ENCODE measurements at regions not wholly inside any gene's neighbourhood (a gene's known extent, or its start where the extent isn't known, plus 50 kb on each side); places are given as distances from the start of the nearest gene placed in this dataset.

DNA sequence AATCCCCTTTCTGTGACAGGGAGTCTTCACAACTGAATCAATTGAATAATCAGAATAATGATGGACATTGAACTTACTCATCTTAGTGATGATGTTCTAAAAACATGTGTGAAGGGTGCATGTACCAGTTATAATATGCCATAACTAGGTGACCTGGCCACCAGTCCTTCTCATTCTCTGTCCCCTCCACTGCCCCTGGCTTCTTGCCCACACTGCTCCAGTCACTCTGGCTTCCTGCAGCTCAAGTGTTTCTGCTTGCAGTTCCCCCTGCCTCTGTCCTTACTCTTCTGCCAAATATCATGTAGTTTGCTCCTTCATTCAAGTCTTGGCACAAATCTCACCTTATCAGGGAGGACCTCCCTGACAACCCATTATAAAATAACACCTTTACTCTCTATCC, 168.1 kb upstream of the SLC7A11 start:
- no peak for DNase-seq
- Mint-ChIP-seq H3K4me1 (ENCODE audit: low read depth, unreplicated experiment) (peaks cover 19% of the 10 kb centered on the region), H3K4me3 (ENCODE audit: low read depth, unreplicated experiment) (no peak overlapping the region), H3K36me3 (ENCODE audit: insufficient read depth, unreplicated experiment) (no peaks in the 10 kb centered on the region), H3K27me3 (ENCODE audit: unreplicated experiment) (no peaks in the 10 kb centered on the region), H3K27ac (ENCODE audit: unreplicated experiment) (no peak overlapping the region), H3K9me3 (ENCODE audit: low read depth, unreplicated experiment) (no peaks in the 10 kb centered on the region)
- intact Hi-C loops (cut with micrococcal nuclease; ENCODE audit: unreplicated experiment): no loop called here
- TF ChIP-seq CTCF (IDR thresholded peaks at IDR 0.05; ENCODE audit: unreplicated experiment): no peak
- CTCF ChIA-PET: no interaction called here
- no TSS peak for BruUV-seq (replicated peaks)

- Mint-ChIP-seq H3K4me3 (ENCODE audit: low read depth, unreplicated experiment) (no peak overlapping the region), H3K27me3 (ENCODE audit: unreplicated experiment) (no peaks in the 10 kb centered on the region), H3K4me1 (ENCODE audit: low read depth, unreplicated experiment) (peaks cover 21% of the 10 kb centered on the region), H3K9me3 (ENCODE audit: low read depth, unreplicated experiment) (no peaks in the 10 kb centered on the region), H3K36me3 (ENCODE audit: insufficient read depth, unreplicated experiment) (no peaks in the 10 kb centered on the region), H3K27ac (ENCODE audit: unreplicated experiment) (no peak overlapping the region)
- intact Hi-C loops (cut with micrococcal nuclease; ENCODE audit: unreplicated experiment): loop anchor here (5.0 kb wide), 2 partner anchors 62 to 172 kb away; no protein-coding TSS in a partner anchor
- no TSS peak for BruUV-seq (replicated peaks)
- TF ChIP-seq CTCF (IDR thresholded peaks at IDR 0.05; ENCODE audit: unreplicated experiment): no peak
- CTCF ChIA-PET: no interaction called here
- no peak for DNase-seq
These were observed 167.5 kb upstream of the SLC7A11 start for GRCh38 chr4:138409670-138410069.

GRCh38 chr4:138408758-138409157, 166.6 kb upstream of the SLC7A11 start:
- intact Hi-C loops (cut with micrococcal nuclease; ENCODE audit: unreplicated experiment): loop anchor here (5.0 kb wide), 2 partner anchors 61 to 171 kb away; no protein-coding TSS in a partner anchor
- peaks cover 21% of the 10 kb centered on the region for H3K4me1 Mint-ChIP-seq (ENCODE audit: low read depth, unreplicated experiment)
- DNase-seq: no peak
- no peak overlapping the region for H3K27ac Mint-ChIP-seq (ENCODE audit: unreplicated experiment)
- CTCF ChIA-PET: no interaction called here
- TF ChIP-seq CTCF (IDR thresholded peaks at IDR 0.05; ENCODE audit: unreplicated experiment): no peak
- H3K4me3 Mint-ChIP-seq (ENCODE audit: low read depth, unreplicated experiment): no peak overlapping the region
- H3K27me3 Mint-ChIP-seq (ENCODE audit: unreplicated experiment): no peaks in the 10 kb centered on the region
- H3K36me3 Mint-ChIP-seq (ENCODE audit: insufficient read depth, unreplicated experiment): no peaks in the 10 kb centered on the region
- no TSS peak for BruUV-seq (replicated peaks)
- no peaks in the 10 kb centered on the region for H3K9me3 Mint-ChIP-seq (ENCODE audit: low read depth, unreplicated experiment)

DNA sequence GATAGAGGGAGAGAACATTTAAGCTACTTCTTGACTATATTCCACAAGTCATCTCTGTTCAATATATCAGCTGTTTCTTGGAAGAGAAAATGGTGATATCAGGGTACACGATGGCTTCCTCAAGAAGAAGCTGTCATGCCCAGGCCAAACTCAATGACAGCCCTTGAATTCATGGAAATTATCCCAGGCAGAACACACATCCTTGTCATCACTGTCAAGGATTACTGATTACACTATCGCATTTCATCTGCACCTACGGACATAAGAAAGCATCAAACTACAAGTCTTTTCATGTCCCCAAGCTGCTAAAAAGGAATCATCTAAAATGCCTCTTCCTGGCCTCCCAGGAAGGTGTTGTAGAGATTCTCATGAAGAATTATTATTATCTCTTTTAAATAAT, 165.2 kb upstream of the SLC7A11 start:
- BruUV-seq (replicated peaks): no TSS peak
- no peak for DNase-seq
- CTCF ChIA-PET: no interaction called here
- no peak for TF ChIP-seq CTCF (IDR thresholded peaks at IDR 0.05; ENCODE audit: unreplicated experiment)
- Mint-ChIP-seq H3K27ac (ENCODE audit: unreplicated experiment) (no peak overlapping the region), H3K4me3 (ENCODE audit: low read depth, unreplicated experiment) (no peak overlapping the region), H3K4me1 (ENCODE audit: low read depth, unreplicated experiment) (peaks cover 21% of the 10 kb centered on the region), H3K27me3 (ENCODE audit: unreplicated experiment) (no peaks in the 10 kb centered on the region), H3K36me3 (ENCODE audit: insufficient read depth, unreplicated experiment) (no peaks in the 10 kb centered on the region), H3K9me3 (ENCODE audit: low read depth, unreplicated experiment) (no peaks in the 10 kb centered on the region)
- intact Hi-C loops (cut with micrococcal nuclease; ENCODE audit: unreplicated experiment): loop anchor here (5.0 kb wide), 2 partner anchors 60 to 170 kb away; no protein-coding TSS in a partner anchor

Measured in Calu3 (cell line).